Inflammatory macrophage (primary cell): ENCODE measurements at regions not wholly inside any gene's neighbourhood (a gene's known extent, or its start where the extent isn't known, plus 50 kb on each side); places are given as distances from the start of the nearest gene placed in this dataset.

Source experiments
- DNase-seq, 2 donors: peaks; one replicate each; pipeline ENCODE4 v3.0.0-alpha.2; 2020 to 2022

DNA sequence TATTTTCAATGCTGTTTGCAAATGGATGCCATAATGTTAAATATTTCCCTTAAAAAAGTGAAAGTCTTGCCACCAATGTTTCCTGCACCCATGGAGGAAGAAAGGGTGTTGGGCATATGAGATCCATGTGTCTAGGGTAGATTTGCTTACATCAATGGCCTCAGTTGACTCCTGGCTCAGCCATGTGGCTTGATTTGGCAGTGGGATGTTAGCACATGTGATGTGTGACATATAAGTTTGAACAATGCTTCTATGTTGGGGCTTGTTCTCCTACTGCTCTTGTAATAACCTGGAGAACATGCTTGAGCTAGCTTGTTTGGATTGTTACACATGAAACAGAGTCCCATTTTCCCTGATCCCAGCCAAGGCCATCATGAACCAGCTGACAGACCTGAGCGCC, 187.6 kb downstream of the SCP2D1 start:
- no peak for DNase-seq

DNA sequence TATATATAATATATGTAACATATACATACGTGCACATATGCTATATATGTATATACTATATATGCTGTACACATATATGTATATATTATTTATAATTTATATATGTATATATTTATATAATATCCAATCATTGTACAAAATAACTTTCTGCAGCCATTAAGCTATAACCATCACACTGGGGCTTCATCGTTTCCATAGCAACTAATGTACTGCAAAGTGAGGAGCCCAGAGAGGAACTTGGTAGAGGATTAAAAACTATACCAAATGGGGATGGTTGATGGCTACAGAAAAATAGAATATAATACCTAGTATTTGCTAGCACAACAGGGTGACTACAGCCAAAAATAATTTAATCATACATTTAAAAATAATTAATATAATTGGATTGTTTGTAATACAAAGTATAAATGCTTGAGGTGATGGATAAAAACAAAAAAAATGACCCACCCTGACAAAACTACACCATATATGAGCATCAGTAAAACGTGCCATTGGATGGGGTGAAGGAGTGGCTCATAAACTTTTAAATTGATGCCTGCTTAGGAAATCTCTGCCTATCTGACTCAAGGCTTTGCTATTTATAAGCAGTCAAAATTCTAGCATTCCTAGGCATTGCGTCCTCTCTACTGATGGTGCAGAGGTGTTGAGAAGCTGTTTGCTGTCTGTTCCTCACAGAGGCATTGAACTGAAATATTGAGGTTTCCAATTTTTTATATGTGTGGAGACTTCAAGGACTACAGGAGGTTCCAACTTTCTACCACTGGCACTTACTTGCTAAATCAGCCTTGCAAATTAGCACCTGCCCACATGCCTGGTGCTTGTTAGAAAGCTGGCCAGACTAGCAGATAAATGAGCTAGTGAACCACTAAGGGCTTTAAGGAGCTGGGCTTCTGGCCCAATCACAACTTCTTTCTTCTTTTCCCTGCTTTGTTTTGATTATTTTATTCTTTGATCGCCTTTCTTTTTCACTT, 190.1 kb downstream of the SCP2D1 start:
- DNase-seq = no peak

DNA sequence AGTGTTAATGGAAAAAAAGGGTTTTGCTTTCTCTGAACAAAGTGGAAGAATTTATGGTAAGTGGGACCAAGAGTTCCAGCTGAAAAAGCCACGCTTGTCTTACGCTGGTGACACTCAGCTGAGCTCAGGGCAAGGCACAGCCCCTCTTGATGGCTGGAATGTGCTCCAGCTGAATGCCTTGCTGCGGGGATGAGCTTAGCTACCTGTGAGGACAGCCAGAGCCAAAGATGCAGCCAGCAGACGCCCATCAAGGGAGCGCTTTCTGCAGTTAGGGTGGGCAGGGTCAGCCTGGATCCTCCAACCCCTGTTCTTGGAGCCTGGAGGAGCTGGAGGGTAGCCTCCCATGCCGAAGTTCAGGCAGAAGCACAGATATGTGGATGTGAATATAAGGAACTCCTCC, 191.4 kb downstream of the SCP2D1 start:
- no peak for DNase-seq

DNA sequence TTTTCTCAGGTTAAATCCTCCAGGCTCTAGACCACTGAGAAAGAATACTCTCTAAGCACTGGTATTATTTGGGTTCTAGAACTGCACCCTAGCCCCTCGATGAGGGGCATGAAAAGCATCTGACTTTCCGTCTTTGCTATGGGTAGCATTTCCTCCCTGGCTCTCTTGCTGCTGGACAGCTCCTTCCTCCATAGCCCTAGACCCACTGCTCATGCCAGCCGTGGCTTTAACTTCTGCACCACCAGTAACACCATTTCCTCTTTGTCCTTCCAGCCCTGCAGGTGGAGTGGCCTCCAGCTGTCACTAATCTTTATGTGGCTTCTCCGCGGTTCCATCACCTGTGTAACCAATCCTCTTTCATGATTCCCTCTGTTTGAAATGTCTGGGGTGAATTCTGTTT, 194.9 kb downstream of the SCP2D1 start:
- DNase-seq = no peak

DNA sequence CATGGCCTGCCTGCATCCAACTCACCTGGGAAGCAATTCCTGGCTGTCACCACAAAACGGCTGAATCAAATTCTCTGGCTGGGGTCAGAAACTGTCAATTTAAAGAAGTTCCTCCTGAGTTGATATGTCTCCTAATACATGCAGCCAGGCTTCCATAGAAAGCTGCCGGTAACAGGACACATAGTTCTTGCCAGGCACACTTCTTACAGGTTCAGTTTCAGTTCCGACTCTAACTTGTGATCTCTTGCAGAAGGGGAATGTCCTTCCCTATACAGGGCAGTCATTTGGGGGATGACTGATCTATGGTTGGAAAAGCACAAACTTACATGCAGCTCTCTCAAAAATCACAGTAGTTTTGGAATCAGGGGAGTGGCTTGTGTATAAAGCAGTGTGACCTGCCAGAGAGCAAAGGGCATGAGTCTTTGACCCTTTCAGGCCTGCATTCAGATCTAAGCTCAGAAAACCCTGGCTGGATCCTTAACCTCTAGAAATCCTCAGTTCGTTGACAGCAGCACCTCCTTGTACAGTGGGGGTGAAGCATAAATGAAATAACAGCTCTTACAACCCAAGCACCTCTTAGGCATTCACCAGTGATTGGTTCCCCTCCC, 195.6 kb downstream of the SCP2D1 start:
- peak; percentile 25 to 39 for DNase-seq

DNA sequence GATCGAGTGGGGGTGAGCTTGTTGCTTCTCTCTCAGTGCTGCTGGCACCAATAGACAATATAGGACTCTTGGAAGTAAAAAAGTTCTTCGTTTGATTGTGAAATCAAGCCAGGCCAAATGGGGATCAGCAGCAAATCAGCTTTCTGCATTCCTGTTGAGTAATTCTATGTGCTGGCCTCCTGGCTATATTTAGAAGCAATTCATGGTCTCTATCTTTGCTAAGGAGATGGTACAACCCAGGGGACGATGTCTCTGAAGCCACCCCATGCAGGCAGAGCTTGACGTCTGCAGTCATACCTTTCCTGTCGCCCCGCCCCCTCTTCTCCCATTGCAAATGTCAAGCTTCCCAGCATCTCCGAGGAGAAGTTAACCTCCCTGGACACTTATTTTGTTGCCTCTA, 199.1 kb downstream of the SCP2D1 start:
- peak in 1 of 2 donors; percentile 26 for DNase-seq

DNA sequence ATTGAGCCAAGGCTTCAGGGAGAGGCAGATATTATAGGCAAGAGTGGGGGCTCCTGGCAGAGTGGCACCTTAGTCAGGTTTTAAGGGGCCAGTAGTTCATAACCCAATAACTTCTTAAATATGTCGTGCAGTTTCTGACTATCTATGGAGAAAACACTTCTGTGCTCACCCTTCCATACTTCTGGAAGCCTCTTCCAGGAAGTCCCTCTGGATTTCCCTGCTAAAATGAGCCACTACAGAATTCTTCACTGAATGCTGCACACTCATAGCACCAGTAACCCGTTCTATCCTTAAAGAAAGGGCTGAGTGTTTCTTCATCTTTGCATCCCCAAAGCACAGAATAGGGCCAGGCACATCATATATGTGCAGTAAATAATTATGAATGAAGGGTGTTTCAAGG, 198.5 kb upstream of the SLC24A3 start:
- no peak for DNase-seq

DNA sequence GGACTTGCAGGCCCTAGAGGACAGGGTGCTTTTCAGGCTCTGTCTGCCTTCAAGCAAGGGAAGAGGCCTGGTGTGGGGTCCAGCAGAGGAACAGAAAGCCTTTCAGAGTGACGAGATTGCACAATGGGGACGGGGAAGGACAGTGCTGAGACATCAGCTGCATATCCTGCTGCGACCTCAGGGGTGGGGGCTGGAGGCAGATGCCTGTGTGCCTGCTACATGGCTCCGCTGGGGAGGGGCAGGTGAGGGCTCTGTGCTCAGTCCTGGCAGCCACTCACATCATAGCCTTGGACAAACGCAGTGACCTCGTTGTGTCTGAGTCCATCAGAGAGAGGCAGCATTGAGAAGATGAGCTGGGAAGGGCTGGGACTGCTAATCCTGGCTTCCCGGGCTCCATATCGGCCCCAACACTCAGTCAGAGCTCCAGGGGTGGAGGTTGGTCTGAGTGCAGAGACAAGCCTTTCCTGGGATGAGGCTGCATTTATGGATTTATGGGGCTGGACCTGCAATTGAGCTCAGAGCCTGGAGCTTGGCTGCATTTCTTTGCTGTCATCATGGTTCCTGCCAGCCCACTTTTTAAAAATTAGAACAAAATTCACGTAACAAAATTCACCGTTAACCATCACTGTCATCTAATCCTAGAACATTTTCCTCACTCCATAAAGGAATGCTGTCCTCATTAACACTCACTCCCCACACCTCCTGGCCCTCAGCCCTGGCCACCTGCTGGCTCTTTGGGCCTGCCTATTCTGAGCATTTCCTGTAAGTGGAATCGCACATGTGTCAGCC, 196.9 kb upstream of the SLC24A3 start:
- DNase-seq = peak; percentile 30 to 36

DNA sequence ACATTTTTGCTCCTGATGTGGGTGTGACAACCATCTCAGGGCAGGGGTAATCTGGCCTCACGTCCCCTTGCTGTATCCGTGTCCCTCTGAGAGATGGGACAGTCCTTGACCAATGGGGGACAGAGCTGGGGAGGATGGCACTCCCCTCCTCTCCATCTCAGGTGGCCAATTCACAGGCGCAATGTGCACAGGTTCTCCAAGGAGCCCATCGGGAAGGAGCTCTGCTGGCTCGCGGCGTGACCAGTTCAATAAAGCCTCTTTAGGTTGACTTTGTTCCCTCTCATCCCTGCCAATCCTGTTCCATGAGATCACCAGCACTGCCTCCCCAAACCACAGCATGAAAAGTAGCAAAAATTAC, 196.3 kb upstream of the SLC24A3 start:
- no peak for DNase-seq

DNA sequence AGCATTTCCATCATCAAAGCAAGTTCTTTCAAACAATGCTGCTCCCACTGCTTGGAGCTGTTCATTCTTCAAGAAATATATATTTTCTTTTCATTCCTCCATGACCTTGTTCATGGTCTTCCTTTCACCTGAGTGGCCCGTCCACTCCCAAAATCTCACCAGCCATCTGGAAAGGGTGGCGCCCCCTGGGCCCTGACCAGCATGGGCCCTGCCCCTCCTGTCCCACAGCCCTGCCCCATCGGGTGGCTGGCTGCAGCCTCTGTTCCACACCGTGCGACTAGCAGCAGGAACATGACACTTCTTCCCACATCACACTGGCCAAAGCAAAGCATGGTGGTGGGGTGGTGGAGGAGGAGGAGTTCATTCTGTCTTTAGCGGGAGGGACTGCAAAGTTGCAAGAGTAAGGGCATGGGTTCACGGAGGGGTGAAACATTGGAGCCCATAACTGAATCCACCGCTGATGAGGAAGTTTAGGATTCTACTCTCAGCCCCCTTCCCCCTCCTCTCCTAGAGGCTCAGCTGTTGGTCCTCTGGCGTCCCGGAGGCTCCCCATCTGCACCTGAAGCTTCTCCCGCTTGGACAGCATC, 195.2 kb upstream of the SLC24A3 start:
- no peak for DNase-seq

DNA sequence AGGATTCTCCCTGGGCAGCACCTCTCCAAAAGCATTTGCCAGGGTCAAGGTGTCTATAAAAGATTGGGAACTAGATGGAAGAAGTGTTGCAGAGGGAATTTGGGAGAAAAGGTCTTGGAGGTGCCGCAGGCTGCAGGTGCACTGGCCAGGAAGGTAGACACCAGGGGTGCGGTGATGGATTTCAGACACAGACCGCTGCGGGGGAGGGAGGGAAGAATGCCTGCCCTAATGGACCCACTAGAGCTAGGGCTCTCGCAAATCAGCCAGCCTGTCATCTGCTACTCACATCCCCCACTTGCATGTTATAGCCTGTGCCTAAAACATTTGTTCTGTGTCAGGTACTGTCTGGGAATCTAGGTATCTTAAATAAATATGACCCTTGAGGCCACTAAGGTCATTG, 193.6 kb upstream of the SLC24A3 start:
- no peak for DNase-seq

DNA sequence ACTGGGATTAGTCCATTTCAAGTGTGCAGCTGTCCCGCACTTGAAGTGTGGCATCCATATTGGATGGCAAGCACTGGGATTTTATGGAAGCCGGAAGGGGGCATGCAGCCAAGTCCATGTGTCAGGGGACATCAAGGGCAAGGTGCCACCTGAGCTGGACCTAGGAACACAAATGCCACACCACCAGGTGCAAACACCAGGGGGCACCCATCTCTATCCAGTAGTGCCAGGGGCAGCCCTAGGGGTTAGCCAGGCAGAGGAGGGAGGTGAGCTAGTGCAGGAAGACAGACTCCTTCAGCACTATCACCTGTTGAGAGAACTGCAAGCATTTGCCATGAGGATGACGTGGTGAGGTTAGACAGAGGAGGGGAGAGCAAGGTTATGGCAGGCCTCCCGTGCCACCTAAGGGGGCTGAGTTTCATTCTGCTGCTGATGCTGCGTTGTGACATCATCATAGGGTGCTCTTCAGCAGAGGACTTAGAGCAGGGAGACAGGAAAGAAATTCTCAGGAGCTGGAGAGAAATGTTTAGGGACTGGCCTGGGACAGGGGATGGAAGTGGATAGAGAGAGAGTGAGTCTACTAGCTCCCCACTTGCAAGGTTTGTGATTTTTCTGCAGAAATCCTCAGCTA, 192.6 kb upstream of the SLC24A3 start:
- no peak for DNase-seq

DNA sequence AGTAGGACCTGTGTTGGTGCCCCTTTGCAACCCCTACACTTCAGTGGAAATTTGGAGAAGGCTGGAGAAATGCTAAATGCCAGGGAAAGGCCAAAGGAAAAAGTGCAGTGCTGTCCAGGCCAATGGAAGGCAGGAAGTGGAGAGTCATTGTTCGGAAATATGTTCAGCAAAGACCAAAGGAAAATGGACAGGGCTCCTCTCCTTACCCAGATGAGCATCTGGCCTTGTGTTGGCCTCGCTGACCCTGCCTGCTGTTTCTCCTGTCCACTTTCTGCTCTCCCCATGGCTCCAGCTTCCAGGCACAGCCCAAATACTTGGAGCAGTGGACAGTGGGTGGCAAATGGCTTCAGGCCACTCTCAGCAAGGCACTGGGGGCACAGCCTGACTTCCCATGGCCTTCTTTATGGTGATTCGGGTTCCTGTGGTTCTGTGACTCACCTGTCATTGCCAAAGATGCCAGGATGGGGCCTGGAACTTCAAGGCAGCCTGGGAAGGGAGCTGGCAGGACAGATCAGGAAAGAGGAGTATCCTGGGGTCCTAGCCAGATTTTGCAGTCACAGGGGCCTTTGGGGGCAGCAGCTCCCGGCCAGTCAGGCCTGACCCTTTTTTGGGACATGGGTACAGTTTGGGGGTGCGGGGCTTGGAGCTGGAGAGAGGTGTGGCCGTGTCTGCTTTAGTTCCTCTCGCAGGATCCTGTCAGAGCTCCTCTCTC, 190.9 kb upstream of the SLC24A3 start:
- no peak for DNase-seq

DNA sequence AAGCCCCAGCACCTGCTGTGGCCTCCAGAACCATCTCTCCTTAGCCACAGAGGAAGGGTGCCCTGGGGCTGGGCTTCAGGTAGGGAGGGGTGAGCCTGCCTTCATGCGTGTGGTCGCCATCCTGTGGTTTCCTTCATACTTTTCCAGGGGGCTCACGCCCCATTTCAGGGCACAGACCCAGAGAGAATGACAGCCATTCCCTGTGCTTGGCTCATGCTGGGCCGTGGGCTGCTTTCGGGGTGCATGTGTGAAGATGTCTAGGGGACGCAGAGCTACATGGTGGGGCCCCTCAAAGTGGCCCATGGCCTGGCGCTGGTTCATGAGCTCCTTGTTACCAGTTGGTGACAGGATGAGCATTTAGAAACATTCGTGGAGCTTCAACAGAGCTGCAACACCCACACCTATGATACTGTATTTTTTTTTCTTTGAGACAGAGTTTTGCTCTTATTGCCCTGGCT, 190.3 kb upstream of the SLC24A3 start:
- DNase-seq = no peak

DNA sequence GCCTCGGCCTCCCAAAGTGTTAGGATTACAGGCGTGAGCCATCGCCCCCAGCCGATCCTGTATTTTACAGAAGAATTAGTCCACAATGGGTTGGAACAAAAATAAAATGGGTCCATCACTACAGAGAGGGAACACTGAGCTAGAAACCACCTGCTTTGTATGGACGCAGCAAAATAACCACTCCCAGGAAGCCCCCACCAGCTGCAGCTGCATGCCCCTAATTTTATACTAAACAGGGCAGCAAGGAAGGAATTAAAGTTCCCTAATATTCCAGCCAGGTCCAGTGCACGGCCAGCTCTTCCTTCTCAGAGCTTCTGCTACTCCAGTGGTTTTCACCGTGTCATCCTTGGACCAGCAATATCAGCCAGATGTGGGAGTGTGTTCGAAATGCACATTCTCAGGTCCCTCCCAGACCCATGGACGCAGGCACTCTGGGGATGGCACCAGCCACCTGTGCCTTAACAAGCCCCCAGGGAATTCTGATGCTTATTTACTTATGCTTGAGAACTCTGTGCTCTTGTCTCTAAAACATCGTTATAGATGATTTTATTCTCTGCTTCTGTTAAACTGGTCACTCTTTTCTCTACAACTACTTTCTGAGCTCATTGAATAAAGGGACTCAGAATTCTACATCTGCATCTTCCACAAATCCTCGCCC, 189.5 kb upstream of the SLC24A3 start:
- no peak for DNase-seq

DNA sequence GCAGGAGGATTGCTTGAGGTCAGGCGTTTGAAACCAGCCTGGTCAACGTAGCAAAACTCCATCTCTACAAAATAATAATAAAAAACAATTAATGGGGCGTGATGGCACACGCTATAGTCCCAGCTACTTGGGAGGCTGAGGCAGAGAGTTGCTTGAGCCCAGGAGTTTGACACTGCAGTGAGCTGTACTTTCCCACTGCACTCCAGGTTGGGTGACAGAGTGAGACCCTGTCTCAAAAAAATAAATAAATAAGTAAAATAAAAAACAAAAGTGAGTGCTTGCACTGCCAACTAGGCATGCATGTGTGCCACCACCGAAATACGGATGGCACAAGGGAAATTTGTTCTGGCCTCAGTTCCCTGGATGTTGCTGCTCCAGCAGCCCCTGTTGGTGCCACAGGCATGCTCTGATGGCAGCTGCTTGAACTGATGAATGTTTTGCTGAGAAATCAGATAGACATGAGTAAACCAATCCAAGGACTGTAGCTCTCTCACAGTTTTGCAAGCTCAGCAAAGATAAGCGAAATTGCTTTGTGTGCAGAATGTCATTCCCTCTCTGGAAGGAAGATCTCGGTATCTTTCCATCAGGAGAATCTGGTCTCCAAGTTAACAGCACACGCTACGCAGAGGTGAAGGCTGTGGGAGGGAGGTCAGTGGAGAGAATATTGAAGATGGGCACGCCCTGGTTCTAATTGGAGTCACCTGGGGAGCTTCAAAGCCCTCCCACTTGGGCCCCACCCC, 188.0 kb upstream of the SLC24A3 start:
- DNase-seq = no peak

DNA sequence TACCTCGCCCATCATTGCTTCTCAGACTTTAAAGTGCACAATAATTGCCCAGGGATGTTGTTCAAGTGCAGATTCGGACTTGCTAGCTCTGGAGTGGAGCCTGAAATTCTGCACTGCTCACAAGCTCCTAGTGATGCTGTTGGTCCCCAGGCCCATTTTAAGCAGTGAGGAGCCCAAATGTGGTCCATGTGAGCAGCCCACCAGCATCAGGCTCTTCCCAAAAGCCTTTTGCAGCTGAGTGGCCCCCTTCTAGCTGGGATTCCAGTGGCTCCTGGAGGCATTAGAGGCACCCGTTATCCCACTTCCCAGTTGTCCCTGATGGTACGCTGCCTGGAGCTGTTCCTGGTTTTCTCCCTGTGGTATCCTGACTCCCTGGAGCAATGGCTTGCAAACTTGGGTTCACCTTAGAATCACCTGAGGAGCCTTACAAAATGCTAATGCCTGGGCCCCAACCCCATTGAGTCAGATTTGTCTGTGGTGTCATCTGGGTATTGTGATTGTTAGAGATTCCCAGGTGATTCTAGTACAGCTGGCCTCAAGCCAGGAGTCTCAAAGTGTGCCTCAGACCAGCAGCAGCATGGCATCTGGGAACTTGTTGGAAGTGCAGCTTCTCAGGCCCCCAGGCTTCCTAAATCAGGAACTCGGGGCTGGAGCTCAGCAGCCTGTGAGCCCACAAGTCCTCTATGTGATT, 186.9 kb upstream of the SLC24A3 start:
- no peak for DNase-seq

DNA sequence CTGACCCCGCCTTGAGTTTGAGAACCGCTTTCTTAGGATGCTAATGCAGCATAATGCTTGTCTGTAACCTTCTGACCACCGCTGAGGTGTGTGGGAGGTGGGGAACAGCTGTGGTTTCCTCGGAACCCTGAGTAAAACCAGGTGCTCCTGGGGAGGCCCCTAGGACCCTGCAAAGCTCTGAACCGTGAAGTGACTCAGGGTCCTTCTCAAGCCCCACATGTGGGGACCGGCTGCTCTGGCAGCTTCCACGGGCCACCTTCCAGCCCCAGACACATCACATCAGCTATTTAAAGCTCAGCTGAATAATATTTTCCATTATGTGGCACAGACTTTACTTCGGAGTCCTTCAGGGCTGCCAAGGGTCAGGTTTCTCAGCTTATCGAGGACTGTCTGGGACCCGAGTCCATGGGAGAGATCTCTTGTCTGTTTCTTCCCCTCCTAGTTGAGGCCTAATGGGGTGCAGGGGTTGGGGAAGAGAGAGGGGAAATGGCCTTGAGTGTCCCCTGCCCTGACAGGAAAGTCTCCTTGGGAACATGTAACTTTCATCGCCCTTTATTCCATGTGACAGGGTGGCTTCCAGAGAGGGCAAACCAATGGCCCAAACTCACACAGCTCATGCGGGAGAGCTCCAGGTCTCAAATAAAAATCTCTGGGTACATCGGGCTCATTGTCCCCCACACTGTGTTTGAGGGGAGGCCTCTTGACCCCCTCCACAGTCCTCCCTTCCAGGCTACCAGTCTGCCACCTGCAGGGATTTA, 186.1 kb upstream of the SLC24A3 start:
- DNase-seq = no peak
